ENCODE measurements at regions not wholly inside any gene's neighbourhood (a gene's known extent, or its start where the extent isn't known, plus 50 kb on each side); places are given as distances from the start of the nearest gene placed in this dataset.

GRCh38 chr7:51577390-51577789, 260.8 kb upstream of the COBL start:
- TF ChIP-seq CTCF (IDR thresholded peaks at IDR 0.05) (no peak), POLR2A (IDR thresholded peaks at IDR 0.05; ENCODE audit: low read depth) (no peak), EP300 (IDR thresholded peaks at IDR 0.05) (no peak)
